ENCODE measurements at regions not wholly inside any gene's neighbourhood (a gene's known extent, or its start where the extent isn't known, plus 50 kb on each side); places are given as distances from the start of the nearest gene placed in this dataset.

GRCh38 chr16:9484426-9484825, 393.0 kb downstream of the HAPSTR1 start:
- DNase-seq: no peak

DNA sequence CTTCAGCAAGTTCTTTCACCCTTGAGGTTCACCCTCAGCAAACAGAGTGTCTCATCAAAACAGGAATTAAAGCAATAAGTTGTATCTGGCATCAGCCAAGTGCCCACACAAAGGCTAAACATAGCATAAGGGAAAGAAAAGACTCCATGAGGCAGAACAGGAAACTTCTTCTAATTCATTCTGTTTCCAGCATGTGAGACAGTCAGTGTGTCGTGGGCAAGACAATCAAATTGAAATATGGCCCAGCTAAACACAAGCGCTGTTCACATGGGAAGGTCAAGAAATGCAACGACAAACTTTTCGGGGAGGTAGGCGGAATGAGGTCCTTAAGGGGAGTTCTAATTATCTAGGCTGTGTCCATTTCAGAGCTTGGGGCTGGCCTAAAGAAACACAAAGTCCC, 393.4 kb downstream of the HAPSTR1 start:
- no peak for DNase-seq

DNA sequence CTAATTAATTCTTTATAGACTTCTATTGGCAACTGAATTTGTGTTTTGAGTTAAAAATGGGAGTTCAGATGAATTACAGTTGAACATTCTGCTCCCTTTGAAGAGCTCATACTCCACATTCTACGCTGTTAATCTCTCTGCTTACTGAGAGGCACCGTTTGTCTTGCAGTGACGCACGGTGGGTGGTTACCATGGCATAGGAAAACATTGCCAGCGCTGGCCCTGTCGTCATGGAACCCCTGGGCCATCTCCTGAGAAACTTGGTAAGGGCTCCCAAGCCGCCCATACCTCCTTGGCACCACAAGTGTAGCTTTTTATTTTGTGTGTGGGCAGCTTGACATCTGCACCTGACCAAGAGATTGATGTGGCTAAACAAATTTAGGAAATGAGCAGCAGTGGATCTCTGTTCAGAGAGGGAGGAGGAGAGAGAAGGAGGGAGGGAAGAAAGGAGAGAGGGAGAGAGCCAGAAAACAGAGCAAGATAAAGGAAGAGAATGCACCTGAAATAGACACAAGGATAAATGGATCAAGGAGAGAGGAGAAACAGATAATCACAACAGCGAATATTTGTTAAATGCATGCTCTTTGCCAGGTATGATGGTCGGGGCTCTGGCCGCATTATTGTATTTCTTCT, 398.5 kb downstream of the HAPSTR1 start:
- no peak for DNase-seq

- DNase-seq: no peak
Observed at GRCh38 chr16:9495824-9496223, 404.4 kb downstream of the HAPSTR1 start.

GRCh38 chr16:9497750-9498149, 406.3 kb downstream of the HAPSTR1 start:
- no peak for DNase-seq

GRCh38 chr16:9499941-9500593, 408.6 kb downstream of the HAPSTR1 start:
- DNase-seq: no peak

DNA sequence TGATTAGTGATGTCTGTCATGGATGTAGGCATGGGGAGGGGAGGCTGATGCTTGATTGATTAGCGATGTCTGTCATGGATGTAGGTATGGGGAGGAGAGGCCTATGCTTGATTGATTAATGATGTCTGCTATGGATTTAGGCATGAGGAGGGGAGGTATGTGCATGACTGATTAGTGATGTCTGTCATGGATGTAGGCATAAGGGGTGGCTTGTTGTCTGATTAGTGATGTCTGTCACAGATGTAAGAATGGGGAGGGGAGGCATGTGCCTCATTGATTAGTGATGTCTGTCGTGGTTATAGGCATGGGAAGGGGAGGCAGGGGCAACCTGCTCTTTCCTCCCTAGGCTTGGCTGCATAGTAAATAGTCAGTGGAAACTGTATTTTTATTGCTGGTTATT, 409.4 kb downstream of the HAPSTR1 start:
- DNase-seq: no peak

GRCh38 chr16:9503251-9503984, 412.0 kb downstream of the HAPSTR1 start:
- no peak for DNase-seq

- DNase-seq: no peak
Observed at GRCh38 chr16:9508328-9508936, 417.0 kb downstream of the HAPSTR1 start.

DNA sequence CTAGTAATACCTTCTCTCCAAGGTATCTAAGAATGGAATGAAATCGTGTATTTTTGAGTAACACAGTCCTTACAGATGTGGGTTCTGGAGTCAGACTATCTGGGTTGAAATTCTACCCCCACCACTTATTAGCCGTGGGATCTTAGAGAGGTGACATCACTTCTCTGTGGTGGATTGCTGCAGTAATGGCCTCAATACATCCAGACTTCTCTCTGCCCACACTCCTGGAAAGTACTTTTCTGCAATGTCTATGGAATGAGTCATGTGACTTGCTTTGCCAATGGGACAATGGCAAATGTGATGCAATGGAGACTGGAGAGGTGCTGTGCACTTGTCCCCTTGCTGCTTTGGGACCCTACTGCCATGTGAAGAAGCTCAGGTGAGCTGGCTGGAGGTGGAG, 418.2 kb downstream of the HAPSTR1 start:
- no peak for DNase-seq

GRCh38 chr16:9511389-9511788, 419.9 kb downstream of the HAPSTR1 start:
- DNase-seq: no peak

DNA sequence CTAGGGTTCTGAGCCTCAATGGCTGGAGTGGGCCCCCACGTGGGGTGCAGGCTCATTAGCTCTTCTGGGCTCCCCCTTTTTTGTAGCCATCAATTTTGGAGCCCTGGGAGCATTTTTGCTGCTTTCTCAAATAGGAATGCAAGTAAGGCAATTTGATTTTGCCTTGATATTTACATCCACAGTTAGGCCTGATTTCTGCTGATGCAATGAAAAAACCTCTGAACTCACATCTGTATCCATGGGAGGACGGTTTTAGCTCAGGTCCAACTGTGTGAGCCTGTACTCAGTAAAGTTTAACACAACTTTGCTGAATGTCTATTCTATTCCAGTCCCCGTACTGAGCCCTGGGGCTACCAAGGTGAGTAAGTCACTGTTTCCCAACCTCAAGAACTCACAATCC, 425.0 kb downstream of the HAPSTR1 start:
- DNase-seq: no peak

DNA sequence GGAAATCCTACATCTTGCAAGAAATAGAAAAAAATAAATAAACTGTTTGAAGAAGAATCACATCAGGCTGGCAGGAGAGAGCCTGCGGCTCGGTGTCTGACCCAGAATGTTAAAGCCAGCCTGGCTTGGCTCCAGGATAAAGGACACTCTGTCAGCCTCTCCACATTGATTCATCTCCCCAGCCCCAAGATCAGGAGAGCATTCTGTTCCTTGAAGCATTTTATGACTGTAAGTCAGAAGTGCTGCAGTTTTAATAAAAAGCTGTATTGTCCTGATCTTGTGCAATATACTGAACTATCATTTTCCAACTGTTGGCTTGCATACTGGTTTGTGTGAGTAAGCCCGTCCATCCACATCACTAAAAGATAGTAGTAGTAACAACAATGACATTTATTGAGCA, 426.6 kb downstream of the HAPSTR1 start:
- no peak for DNase-seq

- DNase-seq: no peak
Observed at GRCh38 chr16:9518581-9518980, 427.1 kb downstream of the HAPSTR1 start.

GRCh38 chr16:9521749-9522370, 430.4 kb downstream of the HAPSTR1 start:
- no peak for DNase-seq

- no peak for DNase-seq
Observed at GRCh38 chr16:9522614-9523013, 431.2 kb downstream of the HAPSTR1 start.

DNA sequence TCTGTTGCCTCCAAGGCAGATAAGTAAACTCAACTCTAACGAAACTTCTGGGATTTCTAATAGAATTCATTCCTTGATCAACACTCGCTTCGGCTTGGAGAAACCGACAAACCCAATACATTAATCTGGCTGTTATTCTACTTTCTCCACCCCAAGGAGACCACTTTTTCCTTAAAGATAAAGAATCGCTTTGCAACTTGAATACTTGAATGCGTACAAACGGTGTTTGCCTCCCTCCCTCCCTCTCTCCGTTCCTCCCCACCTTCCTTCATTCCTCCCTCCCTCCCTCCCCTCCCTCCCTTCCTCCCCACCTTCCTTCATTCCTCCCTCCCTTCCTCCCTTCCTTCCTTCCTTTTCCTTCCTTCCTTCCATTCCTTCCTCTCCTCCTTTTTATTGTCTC, 432.6 kb downstream of the HAPSTR1 start:
- no peak for DNase-seq

GRCh38 chr16:9525037-9525436, 433.6 kb downstream of the HAPSTR1 start:
- no peak for DNase-seq

DNA sequence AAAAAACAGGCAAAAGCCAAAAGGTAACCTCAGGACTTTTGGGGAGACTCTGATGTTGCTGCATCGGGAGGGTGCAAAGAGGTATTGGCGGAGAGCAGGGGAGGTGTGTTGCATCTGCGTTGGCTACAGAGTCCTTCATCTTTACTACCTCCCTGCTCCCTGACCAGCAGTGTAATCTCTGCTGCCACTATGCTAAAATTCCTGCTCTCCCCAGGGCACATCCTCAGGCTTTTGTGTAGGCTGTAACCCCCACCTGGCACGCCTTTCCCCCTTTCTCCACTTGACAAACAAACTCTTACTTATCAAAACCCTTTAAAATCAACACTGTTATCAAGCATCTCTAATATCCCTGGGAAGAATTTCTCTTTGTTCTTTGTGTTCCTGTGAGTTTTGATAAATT, 435.3 kb downstream of the HAPSTR1 start:
- no peak for DNase-seq

- DNase-seq: no peak
Observed at GRCh38 chr16:9527976-9528375, 436.5 kb downstream of the HAPSTR1 start.

- no peak for DNase-seq
Observed at GRCh38 chr16:9528511-9529079, 437.2 kb downstream of the HAPSTR1 start.

DNA sequence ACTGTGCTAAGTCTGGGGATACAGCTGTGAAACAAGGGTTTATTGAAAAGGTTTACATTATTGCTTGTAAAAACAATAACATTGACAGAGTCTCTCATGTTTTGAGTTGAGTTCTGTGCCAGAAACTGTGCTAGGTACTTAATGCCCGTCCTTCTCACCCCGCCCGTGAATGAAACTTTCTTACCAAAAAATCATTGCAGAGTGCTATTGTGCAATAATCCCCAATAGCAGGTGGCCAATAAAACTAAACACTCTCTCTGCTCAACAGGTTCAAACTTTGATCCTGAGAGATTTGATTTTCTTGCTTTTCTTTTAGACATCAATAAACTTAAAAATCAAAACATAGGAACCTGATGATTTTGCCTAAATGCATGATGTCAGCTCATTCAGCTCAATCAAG, 441.6 kb downstream of the HAPSTR1 start:
- DNase-seq: no peak

- no peak for DNase-seq
Observed at GRCh38 chr16:9534759-9535158, 443.3 kb downstream of the HAPSTR1 start.

Measured in RPMI8226 (cell line).